ENCODE measurements at regions not wholly inside any gene's neighbourhood (a gene's known extent, or its start where the extent isn't known, plus 50 kb on each side); places are given as distances from the start of the nearest gene placed in this dataset.
"Not testable (repeated sequence)": the region's sequence is repeated elsewhere in the genome, so short reads cannot be mapped to it uniquely, and the experiment has no call there.

GRCh38 chr9:74138182-74138581 lies 359.0 kb upstream of the RORB start:
- no peak overlapping the region for H3K4me3 ChIP-seq (ENCODE audit: low read length)
- no peak for DNase-seq (ENCODE audit: low read depth)
- no peak for TF ChIP-seq CTCF (conservative IDR thresholded peaks at IDR 0.05; ENCODE audit: low read length)

- DNase-seq (ENCODE audit: low read depth): no peak
- TF ChIP-seq CTCF (conservative IDR thresholded peaks at IDR 0.05; ENCODE audit: low read length): no peak
- H3K4me3 ChIP-seq (ENCODE audit: low read length): no peak overlapping the region
Observed at GRCh38 chr9:74140141-74140540, 357.0 kb upstream of the RORB start.

- no peak overlapping the region for H3K4me3 ChIP-seq (ENCODE audit: low read length)
- DNase-seq (ENCODE audit: low read depth): no peak
- no peak for TF ChIP-seq CTCF (conservative IDR thresholded peaks at IDR 0.05; ENCODE audit: low read length)
Observed at GRCh38 chr9:74147906-74148305, 349.2 kb upstream of the RORB start.

- H3K4me3 ChIP-seq (ENCODE audit: low read length): no peak overlapping the region
- no peak for TF ChIP-seq CTCF (conservative IDR thresholded peaks at IDR 0.05; ENCODE audit: low read length)
- no peak for DNase-seq (ENCODE audit: low read depth)
Observed at GRCh38 chr9:74172874-74173273, 324.3 kb upstream of the RORB start.

GRCh38 chr9:74173284-74173683 lies 323.9 kb upstream of the RORB start:
- no peak overlapping the region for H3K4me3 ChIP-seq (ENCODE audit: low read length)
- DNase-seq (ENCODE audit: low read depth): no peak
- TF ChIP-seq CTCF (conservative IDR thresholded peaks at IDR 0.05; ENCODE audit: low read length): no peak

- not testable (repeated sequence) for DNase-seq (ENCODE audit: low read depth); H3K4me3 ChIP-seq (ENCODE audit: low read length)
Observed at GRCh38 chr9:74197771-74198170, 299.4 kb upstream of the RORB start.

GRCh38 chr9:74205056-74205455 lies 292.1 kb upstream of the RORB start:
- no peak for TF ChIP-seq CTCF (conservative IDR thresholded peaks at IDR 0.05; ENCODE audit: low read length)
- no peak for DNase-seq (ENCODE audit: low read depth)

GRCh38 chr9:74218385-74219063 lies 278.6 kb upstream of the RORB start:
- H3K4me3 ChIP-seq (ENCODE audit: low read length): no peak overlapping the region
- DNase-seq (ENCODE audit: low read depth): no peak
- no peak for TF ChIP-seq CTCF (conservative IDR thresholded peaks at IDR 0.05; ENCODE audit: low read length)

More at GRCh38 chr9:74205056-74205455, 292.1 kb upstream of the RORB start:
- no peak overlapping the region for H3K4me3 ChIP-seq (ENCODE audit: low read length)
